GM18907 (cell line): ENCODE measurements at regions not wholly inside any gene's neighbourhood (a gene's known extent, or its start where the extent isn't known, plus 50 kb on each side); places are given as distances from the start of the nearest gene placed in this dataset.
"Not testable (repeated sequence)": the region's sequence is repeated elsewhere in the genome, so short reads cannot be mapped to it uniquely, and the experiment has no call there.

ENCODE experiments used
- ATAC-seq: cut with Tn5 transposase; IDR thresholded peaks from one replicate; pipeline ENCODE4 v1.9.1; 2021; ENCODE audit warnings: mild to moderate bottlenecking, moderate library complexity; ENCODE audit not compliant: unreplicated experiment

DNA sequence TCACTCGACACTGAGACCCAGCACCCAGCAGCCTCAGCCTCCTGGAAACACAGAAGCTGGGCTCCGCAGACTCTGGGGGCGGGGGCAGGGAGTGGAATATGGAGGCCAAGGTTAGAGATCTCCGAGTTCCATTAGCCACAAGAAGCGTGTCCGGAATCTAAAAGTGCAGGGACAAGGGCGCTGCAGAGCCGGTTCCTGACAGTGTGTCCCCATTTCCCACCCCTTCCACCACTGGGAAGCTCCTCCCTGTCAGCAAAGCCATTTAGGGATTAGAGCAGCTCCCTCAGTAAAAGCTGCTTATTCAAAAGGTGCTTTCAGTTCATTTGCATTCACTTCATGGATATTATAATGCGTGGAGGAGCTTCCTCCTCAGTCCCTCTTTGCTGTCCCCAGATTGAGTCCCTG lies 74.1 kb upstream of the HSPA9 start:
- no peak for ATAC-seq

DNA sequence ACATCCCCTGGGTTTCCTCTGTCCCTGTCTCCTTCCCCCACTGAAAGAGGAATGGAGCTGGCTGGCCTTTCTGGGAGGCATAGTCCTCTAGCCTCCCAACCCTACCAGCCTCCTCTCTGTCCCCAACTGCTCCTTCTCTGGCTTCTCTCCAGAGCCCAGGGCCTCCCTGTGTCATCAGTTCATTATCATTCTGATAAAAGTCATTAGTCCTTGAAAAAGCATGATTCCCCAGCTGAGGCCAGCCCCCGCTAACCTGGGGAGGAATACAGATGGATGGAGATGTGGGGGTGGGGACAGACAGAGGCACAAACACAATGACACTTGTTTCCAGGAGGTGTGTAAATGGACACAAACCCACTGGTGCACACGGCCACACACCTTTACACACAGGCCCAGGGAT lies 73.6 kb upstream of the HSPA9 start:
- ATAC-seq, result no peak

DNA sequence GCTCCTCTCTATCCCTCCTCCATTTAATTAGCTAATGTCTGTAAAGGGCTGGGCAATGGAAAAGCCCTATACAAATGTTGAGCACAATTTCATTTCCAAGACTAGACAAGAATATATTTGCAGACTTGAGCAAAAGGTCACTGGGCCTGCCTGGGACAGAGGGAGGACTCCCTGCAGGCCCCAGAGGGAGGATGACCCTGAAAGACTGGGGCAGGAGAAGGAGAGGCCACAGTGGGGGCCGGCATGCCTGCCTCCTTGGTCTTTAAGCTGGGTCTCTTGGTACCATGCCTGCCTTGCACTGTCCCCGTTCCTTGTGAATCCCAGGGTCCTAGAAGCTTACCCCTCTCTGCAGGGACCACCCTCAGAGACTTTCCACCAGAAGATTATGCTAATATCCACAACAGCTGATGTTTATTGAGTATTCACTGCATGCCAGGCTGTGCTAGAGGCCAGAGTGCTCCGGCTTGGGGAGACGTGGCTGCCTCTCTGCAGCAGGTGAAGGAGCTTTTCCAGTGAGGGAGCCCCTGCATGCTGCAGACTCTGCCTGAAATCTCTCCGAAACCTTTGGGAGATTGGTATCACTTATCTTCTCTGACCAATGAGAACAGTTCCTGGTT lies 72.7 kb upstream of the HSPA9 start:
- no peak for ATAC-seq

- ATAC-seq, result no peak
These were observed 72.1 kb upstream of the HSPA9 start for GRCh38 chr5:138647261-138647788.

- ATAC-seq, result no peak
These were observed 71.5 kb upstream of the HSPA9 start for GRCh38 chr5:138646671-138647070.

DNA sequence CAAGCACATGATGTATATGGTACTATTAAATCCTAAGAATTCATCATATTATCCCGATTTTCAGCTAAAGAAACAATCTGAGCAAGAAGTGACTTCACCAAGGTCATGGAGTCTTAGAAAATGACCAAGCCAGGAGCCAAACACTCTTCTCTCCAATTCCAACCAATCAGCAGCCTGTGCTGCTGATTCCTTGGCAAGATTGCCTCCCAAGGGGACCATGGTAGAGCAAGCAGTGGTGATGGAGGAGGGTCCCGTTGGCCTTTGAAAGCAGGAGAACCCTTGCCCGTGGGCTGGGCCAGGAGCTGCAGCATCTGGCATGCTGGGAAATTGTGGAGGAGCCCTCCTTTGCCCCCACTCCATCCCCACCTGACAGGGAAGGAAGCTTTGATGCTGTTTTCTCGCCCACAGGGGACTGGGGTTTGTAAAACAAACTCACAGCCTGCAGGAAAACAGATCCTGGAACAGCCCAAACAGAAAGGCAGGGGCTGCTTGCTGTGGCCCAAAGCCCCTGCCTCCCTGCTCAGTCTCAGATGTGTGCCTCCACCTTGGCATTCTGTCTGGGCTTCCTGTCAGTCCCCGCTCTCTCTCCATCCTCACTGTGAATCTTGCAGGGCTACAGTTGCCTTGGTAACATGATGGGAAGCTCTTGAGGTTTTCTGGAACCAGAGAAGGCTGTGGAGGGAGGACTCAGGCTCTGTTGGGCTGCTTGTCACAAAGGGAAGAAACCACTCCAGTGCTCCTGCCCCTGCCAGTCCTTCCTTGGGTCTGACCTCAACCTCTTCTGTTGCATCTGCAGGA lies 70.8 kb upstream of the HSPA9 start:
- no peak for ATAC-seq

GRCh38 chr5:138643040-138643791 lies 68.0 kb upstream of the HSPA9 start:
- ATAC-seq, result no peak

GRCh38 chr5:138641547-138642298 lies 66.5 kb upstream of the HSPA9 start:
- no peak for ATAC-seq

DNA sequence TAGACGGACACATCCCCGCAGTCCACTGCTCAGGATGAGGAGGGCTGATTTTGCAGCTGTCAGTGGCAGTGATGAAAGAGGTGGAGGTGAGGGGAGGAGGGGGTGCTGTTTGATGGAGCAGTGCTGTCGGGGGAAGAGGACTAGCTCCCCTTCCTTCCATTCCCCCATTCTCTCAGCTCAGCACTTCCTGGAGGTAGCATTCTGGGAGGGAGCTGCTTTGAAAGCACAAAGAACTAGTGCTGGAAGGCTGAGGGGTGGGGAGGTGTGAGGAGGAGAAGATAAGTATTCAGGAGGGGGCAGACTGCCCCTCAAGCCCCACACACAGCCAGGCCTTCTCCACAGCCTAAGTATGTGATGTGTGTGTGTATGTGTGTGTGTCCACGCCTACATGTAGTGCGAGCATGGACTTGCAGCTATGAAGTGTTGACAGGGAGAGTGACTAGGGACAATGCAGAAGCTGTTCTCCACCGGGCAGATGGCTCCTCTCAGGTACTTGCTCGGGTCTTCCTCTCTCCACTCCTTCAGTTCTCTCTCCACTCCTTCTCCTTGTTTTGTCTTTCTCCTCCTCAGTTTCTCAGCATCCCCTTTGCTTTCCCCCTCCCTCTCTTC lies 65.5 kb upstream of the HSPA9 start:
- ATAC-seq, result no peak

DNA sequence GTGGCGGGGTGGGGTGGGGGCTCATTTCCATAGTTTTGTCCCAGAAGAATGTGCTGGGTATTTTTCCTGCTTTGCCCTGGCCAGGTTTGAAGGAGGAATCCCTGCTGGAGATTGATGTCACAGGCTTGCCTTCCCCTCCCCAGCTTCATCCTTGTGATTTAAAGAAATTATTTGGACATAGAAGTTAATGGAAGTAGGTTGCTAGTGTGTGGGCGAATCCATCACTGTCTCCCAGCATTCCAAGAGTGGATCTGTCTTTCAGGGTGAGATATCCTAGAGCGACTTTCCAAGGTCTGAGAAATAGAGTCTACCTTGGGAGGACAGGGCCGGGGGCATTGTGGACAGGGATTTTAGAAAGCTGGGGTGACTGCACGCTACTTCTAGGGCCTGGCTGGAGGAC lies 64.9 kb upstream of the HSPA9 start:
- ATAC-seq, result no peak

- ATAC-seq, result no peak
These were observed 64.1 kb upstream of the HSPA9 start for GRCh38 chr5:138639326-138639725.

DNA sequence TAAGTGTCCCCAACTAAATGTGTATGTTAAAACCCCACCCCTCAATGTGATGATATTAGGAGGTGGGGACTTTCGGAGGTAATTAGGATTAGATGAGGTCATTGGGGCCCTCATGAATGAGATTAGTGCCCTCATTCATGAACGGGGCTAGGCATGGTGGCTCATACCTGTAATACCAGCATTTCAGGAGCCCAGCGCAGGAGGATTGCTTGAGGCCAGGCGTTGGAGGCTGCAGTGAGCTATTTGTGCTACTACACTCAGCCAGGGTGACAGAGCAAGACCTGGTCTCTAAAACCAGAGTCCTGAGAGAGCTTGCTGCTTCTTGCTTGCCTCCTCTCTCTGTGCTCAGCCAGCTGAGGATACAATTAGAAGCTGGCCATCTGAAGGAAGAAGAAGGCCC lies 62.1 kb upstream of the HSPA9 start:
- no peak for ATAC-seq

GRCh38 chr5:138636398-138636944 lies 61.3 kb upstream of the HSPA9 start:
- no peak for ATAC-seq

- ATAC-seq, result no peak
These were observed 60.5 kb upstream of the HSPA9 start for GRCh38 chr5:138635708-138636107.

GRCh38 chr5:138635265-138635664 lies 60.1 kb upstream of the HSPA9 start:
- ATAC-seq, result no peak

DNA sequence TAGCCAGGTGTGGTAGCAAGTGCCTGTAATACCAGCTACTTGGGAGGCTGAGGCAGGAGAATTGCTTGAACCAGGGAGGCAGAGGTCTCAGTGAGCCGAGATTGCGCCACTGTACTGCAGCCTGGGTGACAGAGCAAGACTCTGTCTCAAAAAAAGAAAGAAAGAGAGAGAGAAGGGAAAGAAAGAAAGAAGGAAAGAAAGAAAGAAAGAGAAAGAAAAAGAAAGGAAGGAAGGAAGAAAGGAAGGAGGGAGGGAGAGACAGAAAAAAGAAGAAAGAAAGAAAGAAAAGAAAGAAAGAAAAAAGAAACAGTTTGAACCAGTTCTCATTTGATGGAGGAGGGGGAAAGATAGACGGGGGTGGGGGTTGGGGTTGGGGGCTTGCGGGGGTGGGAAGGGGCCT lies 59.6 kb upstream of the HSPA9 start:
- ATAC-seq, result not testable (repeated sequence)

DNA sequence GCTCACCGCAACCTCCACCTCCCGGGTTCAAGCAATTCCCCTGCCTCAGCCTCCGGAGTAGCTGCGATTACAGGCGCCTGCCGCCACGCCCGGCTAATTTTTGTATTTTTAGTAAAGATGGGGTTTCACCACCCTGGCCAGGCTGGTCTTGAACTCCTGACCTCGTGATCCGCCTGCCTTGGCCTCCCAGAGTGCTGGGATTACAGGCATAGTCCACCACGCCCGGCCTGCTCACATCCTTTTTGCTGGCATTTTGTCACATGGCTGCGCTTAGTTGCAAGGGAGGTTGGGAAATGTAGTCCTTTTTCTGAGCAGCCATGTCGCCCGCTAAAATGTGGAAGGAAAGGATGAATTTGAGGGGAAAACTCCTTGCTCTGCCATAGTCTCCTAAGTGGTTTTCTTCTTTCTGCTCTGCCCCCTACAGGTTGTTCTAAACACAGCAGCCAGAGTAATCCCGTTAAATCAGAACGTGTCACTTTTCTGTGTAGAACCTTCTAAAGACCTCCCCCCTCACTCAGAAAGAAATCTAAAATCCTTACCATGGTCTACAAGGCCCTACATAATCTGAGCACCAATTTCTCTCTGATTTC lies 57.8 kb upstream of the HSPA9 start:
- no peak for ATAC-seq

GRCh38 chr5:138631096-138631928 lies 56.1 kb upstream of the HSPA9 start:
- ATAC-seq, result no peak

- ATAC-seq, result no peak
These were observed 54.2 kb upstream of the HSPA9 start for GRCh38 chr5:138629392-138629791.
